Gastrocnemius medialis (tissue), 4 donors: ENCODE measurements at regions not wholly inside any gene's neighbourhood (a gene's known extent, or its start where the extent isn't known, plus 50 kb on each side); places are given as distances from the start of the nearest gene placed in this dataset.

Experiments
- ATAC-seq, 2 donors: fragments of 150-250 bp; one replicate each; pipeline ENCODE4 v1.9.1; 2016
- DNase-seq, 2 donors: peaks; one replicate each; pipeline ENCODE4 v3.0.0-alpha.2; 2019
- H3K27ac ChIP-seq, 4 donors: fragments of 200-600 bp; sonication (generic); 1 replicate in 1 of 4; 2 replicates in 3 of 4; pipeline ENCODE4 v1.5.1; 2016 to 2018; ENCODE audit warnings: mild to moderate bottlenecking in 2 of 4, moderate library complexity in 1 of 4
- H3K27me3 ChIP-seq, 3 donors: fragments of 200-600 bp; sonication (generic) in 2 of 3; 1 replicate in 1 of 3; 2 replicates in 2 of 3; pipeline versions ENCODE4 v1.5.1 to v1.6.0; 2016 to 2019; ENCODE audit warnings: mild to moderate bottlenecking in 1 of 3, moderate library complexity in 1 of 3
- H3K36me3 ChIP-seq, 2 donors: fragments of 200-600 bp; sonication (generic) in 1 of 2; one replicate each; pipeline ENCODE4 v1.5.1; 2017 to 2018
- H3K4me1 ChIP-seq, 2 donors: fragments of 200-600 bp; sonication (generic) in 1 of 2; one replicate each; pipeline ENCODE4 v1.5.1; 2016 to 2017; ENCODE audit warnings: mild to moderate bottlenecking in 2 of 2
- H3K4me3 ChIP-seq, 4 donors: fragments of 200-600 bp; sonication (generic) in 3 of 4; 1 replicate in 1 of 4; 2 replicates in 3 of 4; pipeline ENCODE4 v1.5.1; 2016 to 2019; ENCODE audit warnings: mild to moderate bottlenecking in 2 of 4
- H3K9me3 ChIP-seq, 3 donors: fragments of 200-600 bp; sonication (generic) in 2 of 3; 1 replicate in 1 of 3; 2 replicates in 2 of 3; pipeline ENCODE4 v1.5.1; 2016 to 2019
- POLR2A ChIP-seq, 2 donors: fragments of 450-650 bp; IDR thresholded peaks; one replicate each; pipeline ENCODE4 v1.6.1; 2017; ENCODE audit warnings: antibody characterized with exemption in 2 of 2, mild to moderate bottlenecking in 2 of 2, moderate library complexity in 2 of 2
- in situ Hi-C, 4 donors: fragments of 200-750 bp; cut with MboI; loops; one replicate each; pipeline versions ENCODE4 v1.15.0 to v1.8.0; 2017; ENCODE audit warnings: low sequenced_read_pairs in 4 of 4
- intact Hi-C: fragments of 100-400 bp; cut with DNase I; formaldehyde crosslinking; loops from one replicate; pipeline ENCODE4 v1.15.1; 2023; ENCODE audit warnings: low total_unique reads
- TF ChIP-seq, protein P1 (sequence below), 5 experiments: fragments of 450-650 bp in 3 of 5; fragments of 200-600 bp in 2 of 5; sonication (generic) in 2 of 5; IDR thresholded peaks in 4 of 5; conservative IDR thresholded peaks in 1 of 5; 1 replicate in 4 of 5; 2 replicates in 1 of 5; pipeline ENCODE4 v1.5.1; 2016 to 2019; ENCODE audit warnings: antibody characterized with exemption in 5 of 5, mild to moderate bottlenecking in 3 of 5, moderate library complexity in 3 of 5

- H3K36me3 ChIP-seq: no peaks in the 10 kb centered on the region
- no peak overlapping the region for H3K4me3 ChIP-seq
- no peak overlapping the region for H3K27ac ChIP-seq
- H3K27me3 ChIP-seq: no peaks in the 10 kb centered on the region
- DNase-seq (no peak), ATAC-seq (no peak)
- intact Hi-C loops (no loop called here), in situ Hi-C loops (no loop called here)
- H3K9me3 ChIP-seq: no peaks in the 10 kb centered on the region
- no peak for TF ChIP-seq POLR2A (IDR thresholded peaks at IDR 0.05)
- TF ChIP-seq, protein P1, sequence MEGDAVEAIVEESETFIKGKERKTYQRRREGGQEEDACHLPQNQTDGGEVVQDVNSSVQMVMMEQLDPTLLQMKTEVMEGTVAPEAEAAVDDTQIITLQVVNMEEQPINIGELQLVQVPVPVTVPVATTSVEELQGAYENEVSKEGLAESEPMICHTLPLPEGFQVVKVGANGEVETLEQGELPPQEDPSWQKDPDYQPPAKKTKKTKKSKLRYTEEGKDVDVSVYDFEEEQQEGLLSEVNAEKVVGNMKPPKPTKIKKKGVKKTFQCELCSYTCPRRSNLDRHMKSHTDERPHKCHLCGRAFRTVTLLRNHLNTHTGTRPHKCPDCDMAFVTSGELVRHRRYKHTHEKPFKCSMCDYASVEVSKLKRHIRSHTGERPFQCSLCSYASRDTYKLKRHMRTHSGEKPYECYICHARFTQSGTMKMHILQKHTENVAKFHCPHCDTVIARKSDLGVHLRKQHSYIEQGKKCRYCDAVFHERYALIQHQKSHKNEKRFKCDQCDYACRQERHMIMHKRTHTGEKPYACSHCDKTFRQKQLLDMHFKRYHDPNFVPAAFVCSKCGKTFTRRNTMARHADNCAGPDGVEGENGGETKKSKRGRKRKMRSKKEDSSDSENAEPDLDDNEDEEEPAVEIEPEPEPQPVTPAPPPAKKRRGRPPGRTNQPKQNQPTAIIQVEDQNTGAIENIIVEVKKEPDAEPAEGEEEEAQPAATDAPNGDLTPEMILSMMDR (IDR thresholded peaks at IDR 0.05 in 4 of 5, conservative IDR thresholded peaks at IDR 0.05 in 1 of 5): no peak
- H3K4me1 ChIP-seq: no peaks in the 10 kb centered on the region
Measured at GRCh38 chr2:239670463-239671120, 269.8 kb upstream of the HDAC4 start.

DNA sequence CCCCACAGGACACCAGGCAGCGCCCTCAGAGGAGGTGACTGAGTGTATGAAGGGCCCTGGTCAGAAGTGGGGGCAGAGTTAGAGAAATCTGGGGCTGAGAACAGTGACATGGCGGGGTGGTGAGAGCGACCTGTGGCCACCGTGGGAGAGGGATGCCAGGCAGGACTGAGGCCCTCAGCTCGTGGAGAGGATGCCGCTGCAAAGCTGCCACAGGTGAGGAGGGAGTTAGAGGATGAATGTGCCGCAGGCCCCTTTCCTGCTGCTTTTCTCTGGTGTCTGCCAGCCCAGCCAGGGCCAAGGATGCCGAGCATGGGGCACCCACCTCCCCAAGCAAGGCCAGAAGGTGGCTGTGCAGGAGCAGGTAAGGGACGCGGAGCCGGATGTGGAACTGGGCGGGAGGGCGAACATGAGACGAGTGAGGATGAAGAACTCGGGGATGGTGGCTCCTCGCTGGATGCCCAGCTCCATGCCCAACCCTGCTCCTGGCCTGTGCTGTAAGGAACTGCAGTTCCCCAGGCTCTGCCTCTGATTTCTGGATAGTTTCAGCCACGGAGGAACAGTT lies 269.2 kb upstream of the HDAC4 start:
- no peak for TF ChIP-seq POLR2A (IDR thresholded peaks at IDR 0.05)
- TF ChIP-seq, protein P1 (IDR thresholded peaks at IDR 0.05 in 4 of 5, conservative IDR thresholded peaks at IDR 0.05 in 1 of 5): no peak
- Histone ChIP-seq H3K4me1 (no peaks in the 10 kb centered on the region), H3K27ac (no peak overlapping the region), H3K36me3 (no peaks in the 10 kb centered on the region), H3K27me3 (no peaks in the 10 kb centered on the region), H3K4me3 (no peak overlapping the region), H3K9me3 (no peaks in the 10 kb centered on the region)
- DNase-seq (no peak), ATAC-seq (no peak)
- in situ Hi-C loops: no loop called here
- intact Hi-C loops: no loop called here

DNA sequence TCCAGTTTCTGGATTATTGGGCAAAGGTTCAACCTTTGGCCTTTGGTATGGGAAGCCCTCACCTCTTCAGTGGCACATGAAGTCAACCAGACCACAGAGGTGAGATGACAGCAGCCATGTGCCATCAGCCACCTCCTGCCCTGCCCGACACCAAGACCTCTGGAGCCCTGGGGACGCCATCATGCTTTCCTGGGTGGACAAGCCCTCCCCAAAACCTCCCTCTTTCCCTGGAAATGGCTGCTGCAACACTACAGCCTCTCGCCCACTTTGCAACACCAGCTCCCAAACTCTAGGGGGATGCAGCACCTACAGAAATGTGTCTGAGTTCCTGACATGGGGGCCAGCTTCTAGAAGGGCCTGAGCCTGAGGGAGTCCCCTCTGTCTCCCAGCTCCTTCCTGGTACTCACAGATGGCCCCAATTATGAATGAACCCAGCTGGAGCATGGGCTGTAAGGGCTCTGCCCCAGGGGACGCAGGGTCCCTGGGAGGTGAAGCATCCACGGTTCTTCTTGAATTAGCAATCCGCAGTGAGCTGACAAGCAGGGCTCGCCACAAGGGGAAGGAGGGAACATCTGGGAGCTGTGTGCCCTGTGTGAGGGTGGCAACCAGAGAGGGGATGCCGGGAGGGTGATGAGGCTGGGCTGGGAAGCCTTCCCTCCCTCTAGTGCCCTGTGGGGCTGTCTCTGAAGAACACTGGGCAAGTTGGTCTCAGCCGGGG lies 268.5 kb upstream of the HDAC4 start:
- Histone ChIP-seq H3K27me3 (no peaks in the 10 kb centered on the region), H3K36me3 (no peaks in the 10 kb centered on the region), H3K27ac (no peak overlapping the region), H3K4me1 (no peaks in the 10 kb centered on the region), H3K4me3 (no peak overlapping the region), H3K9me3 (no peaks in the 10 kb centered on the region)
- TF ChIP-seq, protein P1 (IDR thresholded peaks at IDR 0.05 in 4 of 5, conservative IDR thresholded peaks at IDR 0.05 in 1 of 5): no peak
- no peak for TF ChIP-seq POLR2A (IDR thresholded peaks at IDR 0.05)
- no peak for ATAC-seq
- in situ Hi-C loops (no loop called here), intact Hi-C loops (no loop called here)
- DNase-seq: no peak

GRCh38 chr2:239668651-239669050 lies 267.8 kb upstream of the HDAC4 start:
- ATAC-seq (no peak), DNase-seq (no peak)
- no peak overlapping the region for H3K27ac ChIP-seq
- intact Hi-C loops (no loop called here), in situ Hi-C loops (no loop called here)
- no peaks in the 10 kb centered on the region for H3K4me1 ChIP-seq
- H3K36me3 ChIP-seq: no peaks in the 10 kb centered on the region
- no peaks in the 10 kb centered on the region for H3K27me3 ChIP-seq
- H3K9me3 ChIP-seq: no peaks in the 10 kb centered on the region
- TF ChIP-seq, protein P1 (IDR thresholded peaks at IDR 0.05 in 4 of 5, conservative IDR thresholded peaks at IDR 0.05 in 1 of 5): no peak
- H3K4me3 ChIP-seq: no peak overlapping the region
